OCI-LY7 (cell line): ENCODE measurements at regions not wholly inside any gene's neighbourhood (a gene's known extent, or its start where the extent isn't known, plus 50 kb on each side); places are given as distances from the start of the nearest gene placed in this dataset.

Source experiments
- CTCF ChIP-seq: fragments of 200-600 bp; sonication (generic); conservative IDR thresholded peaks from 2 replicates; pipeline ENCODE4 v1.5.1; 2014; ENCODE audit warnings: mild to moderate bottlenecking, antibody characterized with exemption, low read length, moderate library complexity, mixed read lengths
- EZH2phosphoT487 ChIP-seq: fragments of 200-600 bp; sonication (generic); IDR thresholded peaks from 2 replicates; pipeline ENCODE4 v1.6.1; 2018; ENCODE audit warnings: low read depth, borderline replicate concordance, mild to moderate bottlenecking, mixed run types, antibody characterized with exemption, low read length, moderate library complexity, mixed read lengths

DNA sequence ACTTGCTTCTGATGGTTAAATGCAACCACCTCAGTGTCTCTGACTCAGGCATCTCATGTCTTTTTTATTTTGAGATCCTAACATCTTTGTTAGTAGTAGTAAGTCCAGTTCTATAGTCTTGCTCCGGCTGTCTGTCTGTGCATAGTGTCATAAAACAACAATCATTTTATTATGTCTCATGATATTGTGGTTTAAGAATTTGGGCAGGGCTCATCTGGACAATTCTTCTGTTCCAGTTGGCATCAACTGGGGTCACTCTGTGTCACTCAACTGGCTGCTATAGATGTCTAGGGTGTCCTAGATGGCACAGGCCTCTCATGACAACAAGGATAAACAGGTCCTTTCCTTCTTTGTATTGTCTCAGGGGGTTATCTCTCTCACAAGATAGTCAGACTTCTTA, 299.6 kb upstream of the ZNF521 start:
- no peak for TF ChIP-seq CTCF
- no peak for TF ChIP-seq EZH2phosphoT487
